ENCODE measurements at regions not wholly inside any gene's neighbourhood (a gene's known extent, or its start where the extent isn't known, plus 50 kb on each side); places are given as distances from the start of the nearest gene placed in this dataset.
A peak's percentile ranks its signal among the peaks of the same experiment; 100 is the strongest.
"Not testable (repeated sequence)": the region's sequence is repeated elsewhere in the genome, so short reads cannot be mapped to it uniquely, and the experiment has no call there.

DNA sequence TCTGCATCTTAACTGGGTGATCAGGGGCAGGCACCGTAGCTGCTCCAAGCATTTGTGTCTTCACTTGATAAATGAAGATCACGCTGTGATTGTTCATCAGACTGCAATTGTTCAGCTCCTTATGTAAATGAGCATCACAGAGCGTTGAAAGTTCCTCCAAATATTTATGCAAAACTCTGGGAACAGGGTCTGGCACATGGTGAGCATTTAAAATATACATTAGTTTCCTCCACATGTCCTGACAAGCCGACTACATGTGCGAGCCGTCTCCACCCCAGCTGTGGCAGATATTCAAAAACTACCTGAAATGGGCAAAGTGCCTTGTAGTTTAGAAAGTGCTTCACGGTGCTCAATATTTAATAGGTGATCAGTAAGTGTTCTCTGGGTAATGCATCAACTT is 175.1 kb upstream of the ID2 start:
- no peak for DNase-seq

DNA sequence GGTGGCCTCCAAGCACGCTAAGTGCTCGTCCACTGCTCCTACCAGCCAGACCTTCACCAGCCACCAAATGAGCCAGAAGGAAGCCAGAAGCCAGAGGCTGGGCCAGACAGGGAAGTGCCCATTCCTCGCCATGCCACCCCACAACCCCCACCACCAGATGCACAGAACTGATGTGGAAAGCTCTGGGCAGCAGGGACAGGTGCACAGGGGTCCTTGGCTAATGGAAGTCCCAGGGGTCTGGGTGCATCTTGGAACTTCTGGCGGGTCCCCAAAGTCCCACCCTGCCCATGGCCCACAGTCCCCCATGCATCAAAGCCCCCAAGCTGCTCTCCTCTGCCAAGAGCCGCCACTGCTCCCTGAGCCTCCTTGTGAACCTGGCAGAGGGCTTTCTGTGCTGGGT is 173.1 kb upstream of the ID2 start:
- no peak for DNase-seq

DNA sequence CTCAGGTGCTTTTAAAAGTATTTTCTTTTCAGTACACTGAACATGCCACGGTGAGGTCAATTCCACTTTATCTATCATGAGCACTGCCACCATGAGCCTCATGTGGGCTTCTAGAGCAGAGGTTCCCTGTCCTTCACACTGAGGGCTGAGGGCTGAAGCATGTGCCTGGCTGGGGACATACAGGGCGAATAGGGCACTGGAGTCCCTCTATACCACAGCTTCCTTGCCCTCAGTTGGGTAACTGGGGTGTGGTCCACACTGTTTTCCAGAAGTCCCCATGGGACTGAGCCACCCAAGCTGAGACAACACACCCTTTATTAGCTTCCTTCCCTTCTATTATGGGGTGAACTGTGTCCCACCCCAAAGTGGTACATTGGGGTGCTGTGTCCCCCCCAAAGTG is 172.2 kb upstream of the ID2 start:
- DNase-seq, result no peak

- not testable (repeated sequence) for DNase-seq
Measured at GRCh38 chr2:8510055-8510454, 171.8 kb upstream of the ID2 start.

DNA sequence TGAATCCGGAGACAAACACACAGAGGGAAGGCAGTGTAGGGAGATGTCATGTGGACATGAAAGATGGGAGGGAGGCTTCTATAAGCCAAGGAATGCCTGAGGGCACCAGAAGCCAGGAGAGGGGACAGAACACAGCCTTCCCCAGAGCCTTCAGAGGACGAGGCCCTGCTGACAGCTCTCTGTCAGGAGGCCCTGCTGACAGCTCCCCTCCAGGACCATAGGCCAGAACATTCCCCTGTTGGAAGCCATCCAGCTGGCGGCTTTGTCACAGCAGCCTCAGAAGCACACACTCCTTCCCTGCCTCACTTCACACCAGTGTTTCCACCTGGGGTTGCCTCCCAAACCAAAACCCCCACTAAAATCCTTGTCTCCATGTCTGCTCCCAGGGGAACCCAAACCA is 171.3 kb upstream of the ID2 start:
- no peak for DNase-seq

DNA sequence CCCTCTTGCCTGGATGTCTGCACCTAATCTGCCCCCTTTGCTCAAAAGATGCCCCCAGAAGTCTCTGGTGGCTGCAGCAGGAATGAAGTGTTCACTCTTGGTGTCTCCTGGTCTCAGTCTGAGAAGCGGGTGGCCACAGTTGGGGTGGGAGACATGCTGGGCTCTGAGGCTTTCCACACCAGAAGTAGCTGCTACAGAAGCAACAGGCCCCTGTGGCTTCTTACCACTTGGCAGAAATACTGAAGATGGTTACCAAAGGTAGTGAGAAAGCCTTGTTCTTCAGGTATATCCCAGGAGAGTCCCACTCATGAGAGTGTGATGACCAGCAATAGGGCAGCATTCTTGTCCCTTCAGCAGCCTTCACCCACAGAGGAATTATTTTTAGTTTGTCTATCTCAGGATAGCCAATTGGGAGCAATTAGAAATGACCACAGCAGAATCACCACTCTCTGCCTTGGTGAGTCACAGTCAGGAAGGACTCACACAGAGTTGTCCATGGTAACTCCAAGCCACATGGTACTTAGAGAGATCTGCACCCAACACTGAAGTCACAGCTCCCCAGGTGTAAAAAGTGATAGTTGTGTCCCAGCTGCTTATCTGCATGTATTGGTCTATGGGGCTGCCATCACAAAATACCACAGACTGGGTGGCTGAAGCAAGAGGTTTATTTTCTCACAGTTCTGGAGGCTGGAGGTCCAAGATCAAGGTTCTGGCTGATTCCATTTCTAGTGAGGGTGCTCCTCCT is 169.8 kb upstream of the ID2 start:
- no peak for DNase-seq

DNA sequence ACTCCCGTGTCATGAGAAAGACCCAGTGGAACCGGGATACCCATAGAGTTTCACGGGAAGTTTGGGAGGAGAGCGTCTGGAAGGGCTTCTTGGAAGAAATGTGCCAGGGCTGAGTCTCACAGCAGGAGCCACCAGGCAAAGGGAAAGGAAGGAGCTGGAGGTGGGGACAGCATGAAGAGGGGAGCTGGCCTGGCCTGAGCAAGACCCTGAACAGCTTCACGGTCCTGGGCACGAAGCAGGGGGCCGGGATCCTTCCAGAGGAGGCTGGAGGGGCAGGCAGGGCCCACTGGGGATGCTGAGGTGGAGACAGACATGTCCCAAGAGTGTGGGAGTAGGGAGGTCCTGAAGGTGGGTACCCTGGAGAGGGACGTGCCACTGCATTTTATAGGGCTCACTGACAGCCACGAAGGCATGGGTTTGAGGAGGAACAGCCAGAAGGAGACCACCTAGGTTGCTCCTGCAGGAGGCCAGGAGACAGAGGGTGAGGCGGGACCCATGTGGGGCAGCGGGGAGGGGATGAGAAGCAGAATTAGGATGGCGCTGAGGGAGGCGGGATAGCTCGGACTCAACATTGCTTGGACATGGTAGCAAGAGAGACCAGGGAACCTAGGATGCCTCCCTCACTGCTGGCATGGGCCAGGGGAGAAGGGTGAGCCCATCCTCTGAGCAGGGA is 168.1 kb upstream of the ID2 start:
- DNase-seq, result no peak

DNA sequence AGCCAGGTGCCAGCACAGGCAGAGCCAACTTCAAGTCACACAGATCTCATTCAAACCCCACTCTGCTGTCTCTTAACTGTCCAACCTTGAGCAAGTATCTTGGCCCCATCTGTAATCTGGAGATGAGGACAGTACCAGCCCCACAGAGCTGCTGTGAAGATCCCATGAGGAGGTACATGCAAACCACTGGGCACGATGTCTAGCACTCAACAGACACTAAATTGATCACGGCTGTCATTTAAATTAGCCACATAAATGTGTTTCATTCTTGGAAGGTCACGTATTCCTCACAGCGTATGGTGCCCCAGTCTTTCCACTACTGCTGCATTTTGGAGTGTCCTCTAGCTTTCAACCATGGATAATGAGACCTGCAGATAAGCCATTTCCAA is 167.6 kb upstream of the ID2 start:
- DNase-seq, result no peak

GRCh38 chr2:8514796-8515758 is 166.8 kb upstream of the ID2 start:
- peak; percentile 41 for DNase-seq

DNA sequence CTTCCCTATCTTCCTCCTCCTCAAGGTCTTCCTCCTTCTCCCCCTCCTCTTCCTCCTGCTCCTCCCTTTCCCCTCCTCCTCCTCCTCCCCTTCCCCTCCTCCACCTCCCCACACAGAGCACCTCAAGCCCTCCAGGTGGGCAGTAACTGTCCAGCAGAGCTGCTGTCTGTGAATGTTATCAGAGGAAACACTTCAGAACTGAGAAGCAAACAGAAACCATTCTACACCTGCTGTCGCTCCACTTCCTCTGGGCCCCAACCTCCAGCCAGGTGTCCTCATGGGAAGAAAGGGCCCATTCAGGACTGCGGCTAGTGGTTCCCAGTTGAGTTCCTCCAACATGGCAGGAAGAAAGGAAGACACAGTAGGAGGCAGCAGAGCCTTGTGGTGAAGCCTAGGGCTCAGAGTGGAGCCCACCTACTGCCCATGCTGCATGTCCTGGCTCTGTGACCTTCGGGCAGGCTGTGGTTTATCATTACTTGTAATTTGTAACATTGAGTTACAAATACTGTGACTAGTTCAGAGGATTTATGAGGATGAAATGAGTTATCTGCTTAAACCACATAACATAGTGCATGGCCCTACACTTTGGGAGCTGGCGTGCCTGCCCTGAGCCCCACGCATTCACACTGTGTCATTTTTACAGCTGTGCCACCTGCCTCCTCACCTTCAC is 165.9 kb upstream of the ID2 start:
- no peak for DNase-seq

- DNase-seq, result no peak
Measured at GRCh38 chr2:8517850-8518498, 163.9 kb upstream of the ID2 start.

GRCh38 chr2:8518979-8519668 is 162.7 kb upstream of the ID2 start:
- no peak for DNase-seq

GRCh38 chr2:8520791-8521344 is 161.0 kb upstream of the ID2 start:
- DNase-seq, result no peak

GRCh38 chr2:8522687-8523086 is 159.2 kb upstream of the ID2 start:
- no peak for DNase-seq

DNA sequence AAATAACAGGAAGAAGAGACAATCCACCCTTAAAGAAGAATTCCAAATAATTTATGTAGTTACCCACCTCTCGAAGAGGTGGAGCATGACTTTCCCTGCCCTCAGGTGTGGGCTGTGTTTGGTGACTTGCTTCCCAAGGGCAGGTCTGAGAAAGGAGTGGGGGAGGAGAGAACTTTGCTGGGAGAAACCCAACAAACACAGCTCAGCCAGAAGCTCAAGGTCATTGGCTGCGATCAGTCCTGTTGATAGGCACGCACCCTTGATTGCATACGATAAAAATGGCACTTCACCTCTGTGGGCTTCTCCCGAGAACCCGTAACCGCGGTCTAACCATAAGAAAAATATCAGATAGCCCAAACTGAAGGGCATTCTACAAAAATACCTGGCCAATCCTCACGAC is 157.5 kb upstream of the ID2 start:
- no peak for DNase-seq

DNA sequence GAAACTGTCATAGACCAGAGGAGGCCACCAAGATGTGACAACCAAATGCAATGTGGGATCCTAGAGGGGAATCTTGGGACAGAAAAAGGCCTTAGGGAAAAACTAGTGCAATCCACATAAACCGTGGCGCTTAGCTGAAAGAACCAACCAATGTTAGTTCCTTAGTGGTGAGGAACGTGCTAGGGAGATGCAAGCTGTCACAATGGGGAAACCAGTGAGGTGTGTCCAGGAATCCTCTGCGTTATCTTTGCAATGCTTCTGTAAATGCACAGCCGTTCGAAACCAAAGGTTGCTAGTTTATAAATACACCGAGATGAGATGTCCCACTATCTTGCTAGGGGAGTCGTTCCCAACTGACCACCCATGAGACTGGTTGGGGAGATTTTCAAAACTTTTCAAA is 157.0 kb upstream of the ID2 start:
- DNase-seq, result no peak

GRCh38 chr2:8525236-8525581 is 156.6 kb upstream of the ID2 start:
- DNase-seq, result no peak

DNA sequence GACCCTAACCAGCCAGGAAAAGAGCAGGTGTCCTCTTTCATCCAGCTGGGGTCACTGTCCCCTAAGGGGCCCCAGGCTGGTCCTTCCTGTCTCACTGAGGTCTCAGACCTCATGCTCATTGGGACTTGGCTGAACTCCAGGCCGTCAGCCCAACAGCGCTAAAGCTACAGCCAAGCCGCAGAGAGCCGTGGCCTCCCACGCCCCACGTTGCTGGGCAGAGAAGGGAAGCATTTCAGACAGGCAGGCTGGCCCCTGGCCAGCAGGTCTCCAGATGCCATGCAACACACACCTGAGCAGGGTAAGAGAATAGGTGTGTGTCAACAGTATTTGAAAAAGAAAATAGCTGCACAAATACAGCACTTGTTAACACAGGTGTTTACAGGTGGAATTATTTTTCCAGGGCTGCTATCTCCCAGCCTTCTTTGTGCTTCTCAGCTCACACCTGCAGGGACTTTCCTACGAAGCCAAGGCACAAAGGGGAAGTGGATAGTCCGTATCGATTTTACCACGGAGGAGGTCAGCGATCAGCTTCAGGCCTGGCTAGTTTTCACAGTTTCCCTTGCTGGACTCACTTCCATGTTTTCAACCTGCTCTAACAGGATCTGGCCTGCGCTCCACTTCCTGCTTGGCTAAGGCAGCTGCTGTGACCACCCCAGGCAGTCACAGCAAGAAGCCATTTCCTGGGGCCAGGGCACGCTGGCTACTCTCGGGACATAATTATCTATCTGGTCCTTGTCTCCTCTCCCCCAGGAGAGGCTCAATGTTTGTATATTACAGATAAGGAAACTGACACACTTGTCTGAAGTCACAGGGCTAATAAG is 156.1 kb upstream of the ID2 start:
- no peak for DNase-seq

- no peak for DNase-seq
Measured at GRCh38 chr2:8526403-8526696, 155.5 kb upstream of the ID2 start.

- no peak for DNase-seq
Measured at GRCh38 chr2:8527031-8527430, 154.8 kb upstream of the ID2 start.

GRCh38 chr2:8527676-8528075 is 154.2 kb upstream of the ID2 start:
- DNase-seq, result no peak

Data from activated CD4-positive, alpha-beta T cell treated with anti-CD3 and anti-CD28 coated beads, Interleukin-2, amount 50 U/mL, for 1 hour (primary cell).